GM10266 (cell line): ENCODE measurements at regions not wholly inside any gene's neighbourhood (a gene's known extent, or its start where the extent isn't known, plus 50 kb on each side); places are given as distances from the start of the nearest gene placed in this dataset.

Experiments
- DNase-seq: peaks from one replicate; pipeline ENCODE4 v3.0.0; 2012; ENCODE audit errors: extremely low spot score
- TF ChIP-seq, protein P1 (sequence below): IDR thresholded peaks from 2 replicates; pipeline ENCODE4 v1.5.1; 2012; ENCODE audit warnings: mild to moderate bottlenecking, low read depth; ENCODE audit not compliant: control insufficient read depth, insufficient read depth; ENCODE audit errors: missing control alignments

DNA sequence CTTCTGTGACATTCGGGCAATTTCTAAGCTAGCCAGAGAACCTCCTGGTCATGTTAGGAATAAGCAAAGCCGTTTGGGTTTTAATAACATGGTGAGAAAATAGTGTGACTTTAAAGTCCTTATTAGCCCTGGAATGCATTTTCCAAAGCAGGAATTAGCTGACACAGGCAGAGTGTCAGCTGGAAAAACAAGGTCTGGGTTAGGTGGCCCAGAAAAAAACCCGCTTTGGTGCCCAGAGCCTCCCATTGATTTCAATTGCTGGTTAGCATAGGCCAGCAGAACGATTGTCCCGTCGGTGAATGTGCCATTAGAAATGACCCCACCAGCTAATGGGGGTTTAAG is 62.1 kb upstream of the CPEB4 start:
- DNase-seq: no peak
- TF ChIP-seq, protein P1, sequence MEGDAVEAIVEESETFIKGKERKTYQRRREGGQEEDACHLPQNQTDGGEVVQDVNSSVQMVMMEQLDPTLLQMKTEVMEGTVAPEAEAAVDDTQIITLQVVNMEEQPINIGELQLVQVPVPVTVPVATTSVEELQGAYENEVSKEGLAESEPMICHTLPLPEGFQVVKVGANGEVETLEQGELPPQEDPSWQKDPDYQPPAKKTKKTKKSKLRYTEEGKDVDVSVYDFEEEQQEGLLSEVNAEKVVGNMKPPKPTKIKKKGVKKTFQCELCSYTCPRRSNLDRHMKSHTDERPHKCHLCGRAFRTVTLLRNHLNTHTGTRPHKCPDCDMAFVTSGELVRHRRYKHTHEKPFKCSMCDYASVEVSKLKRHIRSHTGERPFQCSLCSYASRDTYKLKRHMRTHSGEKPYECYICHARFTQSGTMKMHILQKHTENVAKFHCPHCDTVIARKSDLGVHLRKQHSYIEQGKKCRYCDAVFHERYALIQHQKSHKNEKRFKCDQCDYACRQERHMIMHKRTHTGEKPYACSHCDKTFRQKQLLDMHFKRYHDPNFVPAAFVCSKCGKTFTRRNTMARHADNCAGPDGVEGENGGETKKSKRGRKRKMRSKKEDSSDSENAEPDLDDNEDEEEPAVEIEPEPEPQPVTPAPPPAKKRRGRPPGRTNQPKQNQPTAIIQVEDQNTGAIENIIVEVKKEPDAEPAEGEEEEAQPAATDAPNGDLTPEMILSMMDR: no peak

DNA sequence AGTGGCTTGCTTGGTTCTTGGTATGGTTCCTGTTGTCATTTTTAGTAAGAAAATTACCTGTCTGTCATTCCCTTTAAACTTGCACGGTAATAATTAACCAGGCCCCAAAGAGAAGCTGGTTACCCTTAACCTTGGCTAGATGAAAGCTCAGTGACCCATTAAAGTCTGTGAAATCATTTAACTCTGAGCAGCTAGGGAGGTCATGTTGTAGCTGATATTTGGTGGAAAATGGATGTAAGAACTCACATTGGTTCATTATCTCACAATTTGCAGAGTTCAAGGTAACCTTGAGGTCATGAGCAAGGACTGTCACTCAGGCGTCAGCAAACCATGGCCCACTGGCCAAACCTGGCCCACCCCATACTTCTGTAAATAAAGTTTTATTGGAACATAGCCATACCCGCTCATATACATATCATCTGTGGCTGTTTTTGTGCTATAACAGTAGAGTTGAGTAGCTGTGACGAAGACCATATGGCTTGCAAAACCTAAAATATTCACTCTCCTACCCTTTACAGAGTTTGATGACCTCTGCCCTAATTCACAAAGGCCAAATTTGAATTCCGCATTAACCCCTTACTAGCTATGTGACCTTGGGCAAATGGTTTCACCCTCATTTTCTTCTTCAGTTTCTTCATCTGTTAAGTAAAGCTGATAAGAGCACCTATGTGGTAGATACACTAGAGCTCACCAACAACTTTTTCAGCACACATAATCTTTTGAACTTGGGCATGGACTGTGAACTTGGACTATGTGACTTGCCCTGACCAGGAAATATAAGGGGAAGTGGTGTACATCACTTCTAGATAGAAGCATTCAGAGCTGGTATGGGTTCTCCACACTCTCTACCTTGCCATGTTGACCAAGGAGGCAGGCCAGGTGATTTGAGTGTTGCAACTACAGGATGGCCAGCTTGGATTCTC is 61.5 kb upstream of the CPEB4 start:
- TF ChIP-seq, protein P1: no peak
- DNase-seq: no peak

DNA sequence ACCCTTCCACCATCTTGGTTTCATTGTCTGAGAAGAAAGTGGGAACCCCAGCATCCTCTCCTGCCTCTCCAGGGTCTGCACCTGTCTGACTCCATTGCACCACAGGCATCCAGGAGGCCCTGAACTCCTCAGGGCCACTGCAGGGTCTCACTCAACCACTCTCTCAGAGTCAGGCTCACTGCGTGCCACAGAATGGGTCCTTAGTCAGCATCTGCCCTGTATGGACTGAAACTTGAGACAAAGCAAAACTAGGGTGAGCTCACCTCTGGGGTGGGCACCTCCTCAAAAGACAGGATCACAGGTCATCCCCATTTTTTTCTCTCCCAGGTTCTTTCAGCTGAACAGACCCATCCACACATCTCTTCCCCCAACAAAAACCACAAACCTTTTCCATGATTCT is 59.2 kb upstream of the CPEB4 start:
- TF ChIP-seq, protein P1: no peak
- DNase-seq: no peak

DNA sequence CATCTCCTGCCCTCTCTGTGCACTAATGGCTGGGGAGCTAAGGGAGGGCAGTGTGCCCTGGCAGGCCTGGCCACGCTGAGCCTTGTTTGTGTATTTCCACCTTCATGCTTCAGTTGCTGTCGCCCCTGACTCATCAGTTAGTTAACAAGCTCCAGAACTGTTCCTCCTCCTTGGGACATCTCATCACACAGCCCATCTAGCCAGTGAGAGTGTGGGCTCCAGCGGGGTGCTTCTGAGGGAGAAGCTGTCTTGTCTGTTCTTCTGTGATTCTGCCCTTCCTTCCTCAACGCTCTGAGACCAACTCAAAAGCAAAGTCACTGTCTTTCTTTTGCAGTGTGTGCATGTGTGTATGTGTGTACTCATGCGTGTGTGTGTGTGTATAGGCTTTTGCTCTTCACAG is 58.3 kb upstream of the CPEB4 start:
- TF ChIP-seq, protein P1: no peak
- no peak for DNase-seq

DNA sequence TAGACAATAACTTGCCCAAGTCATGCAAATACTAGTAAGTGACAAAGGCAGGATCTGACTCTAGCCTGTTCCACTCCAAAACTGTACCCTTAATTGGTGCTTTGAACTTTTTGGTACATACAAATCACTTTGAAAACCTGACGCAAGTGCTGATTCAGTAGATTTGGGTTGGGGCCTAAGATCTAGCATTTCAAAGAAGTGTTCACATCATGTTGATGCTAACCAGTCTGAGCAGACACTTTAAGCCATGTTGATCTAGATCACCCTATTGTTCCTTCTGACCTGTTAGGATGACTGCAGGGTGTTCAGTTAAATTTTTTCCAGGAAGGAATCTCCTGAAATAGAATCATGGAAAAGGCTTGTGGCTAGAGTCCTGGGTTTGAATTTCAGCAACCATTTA is 57.7 kb upstream of the CPEB4 start:
- TF ChIP-seq, protein P1: no peak
- no peak for DNase-seq

DNA sequence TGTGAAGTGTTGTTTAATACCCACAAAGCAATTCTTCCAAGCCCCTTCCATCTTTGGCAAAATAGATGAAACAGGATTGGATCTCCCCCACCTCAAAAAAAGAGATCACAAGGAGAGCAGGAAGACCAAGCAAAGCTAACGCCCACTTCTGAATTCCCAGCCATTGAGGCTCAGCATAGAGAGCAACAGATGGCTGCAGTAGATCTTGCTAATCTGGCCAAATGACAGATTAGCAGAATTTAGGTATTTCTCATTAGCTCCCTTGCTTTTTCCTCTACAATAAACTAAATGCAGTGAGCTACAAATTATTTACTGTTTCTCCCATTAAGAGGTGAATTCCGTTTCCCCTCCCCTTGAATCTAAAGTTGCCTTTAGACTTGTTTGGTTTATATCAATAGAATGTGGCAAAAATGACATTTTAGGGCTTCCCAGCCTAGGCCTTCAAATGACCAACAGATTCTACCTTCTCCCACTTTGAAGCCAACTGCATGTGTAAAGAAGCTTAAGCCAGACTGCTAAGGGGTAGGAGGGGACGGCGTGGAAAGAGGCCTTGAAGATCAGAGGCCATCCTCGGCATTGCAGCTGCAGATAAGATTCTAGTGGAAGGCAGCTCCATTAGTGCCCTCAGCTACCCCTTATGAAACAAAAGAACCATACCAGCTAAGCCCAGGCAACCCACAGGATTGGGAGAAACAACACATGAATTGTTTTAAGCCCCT is 56.8 kb upstream of the CPEB4 start:
- DNase-seq: no peak
- TF ChIP-seq, protein P1: no peak

DNA sequence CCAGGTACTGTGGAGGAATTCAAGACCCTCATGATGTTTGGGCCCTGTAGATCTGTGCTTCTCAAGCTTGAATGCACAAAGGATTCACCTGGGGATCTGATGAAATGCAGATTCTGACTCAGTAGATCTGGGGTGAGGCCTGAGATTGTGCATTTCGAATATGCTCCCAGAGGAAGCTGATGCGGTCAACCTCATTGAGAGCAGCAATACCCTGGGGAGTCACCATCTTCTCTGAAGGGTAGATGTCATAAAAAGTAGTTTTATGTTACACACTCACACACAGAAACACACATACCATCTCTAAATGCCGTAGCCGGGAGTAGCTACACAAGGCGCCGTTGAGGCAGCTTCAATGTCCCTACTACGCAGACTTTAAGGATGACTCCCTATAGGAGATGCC is 55.8 kb upstream of the CPEB4 start:
- TF ChIP-seq, protein P1: no peak
- DNase-seq: no peak
